ENCODE measurements at regions not wholly inside any gene's neighbourhood (a gene's known extent, or its start where the extent isn't known, plus 50 kb on each side); places are given as distances from the start of the nearest gene placed in this dataset.

GRCh38 chr7:156522801-156523200 is 117.8 kb upstream of the RNF32 start:
- CTCF ChIA-PET: no interaction called here
- Histone ChIP-seq H3K4me1 (ENCODE audit: control insufficient read depth in 2 of 2, insufficient read depth in 2 of 2, low read length in 2 of 2) (no peaks in the 10 kb centered on the region), H3K4me3 (ENCODE audit: control extremely low read depth in 1 of 5, extremely low read depth in 1 of 5, insufficient read depth in 1 of 5, low read depth in 2 of 5, low read length in 4 of 5) (no peak overlapping the region), H3K79me2 (ENCODE audit: control insufficient read depth, insufficient read depth, low read length) (no peaks in the 10 kb centered on the region), H4K20me1 (ENCODE audit: control insufficient read depth, insufficient read depth, low read length, poor library complexity, severe bottlenecking) (no peaks in the 10 kb centered on the region), H3K36me3 (replicated peaks in 1 of 2; ENCODE audit: control extremely low read depth in 1 of 2, control insufficient read depth in 1 of 2, extremely low read depth in 1 of 2, insufficient read depth in 2 of 2, low read length in 1 of 2) (no peaks in the 10 kb centered on the region), H3K9ac (ENCODE audit: low read length) (no peak overlapping the region), H2AFZ (ENCODE audit: insufficient read depth, low read depth, low read length, poor library complexity, severe bottlenecking) (no peak overlapping the region), H3K4me2 (replicated peaks; ENCODE audit: low read depth, low read length, poor library complexity, severe bottlenecking) (no peak overlapping the region), H3K27ac (ENCODE audit: low read length in 2 of 2) (no peak overlapping the region), H3K27me3 (replicated peaks in 1 of 4; ENCODE audit: control extremely low read depth in 1 of 4, control insufficient read depth in 3 of 4, insufficient read depth in 4 of 4, low read length in 3 of 4) (no peaks in the 10 kb centered on the region), H3K9me3 (ENCODE audit: control extremely low read depth in 1 of 3, control insufficient read depth in 2 of 3, insufficient read depth in 1 of 3, low read length in 2 of 3) (peaks cover 0 to 7% (median 0%) of the 10 kb centered on the region in 3 donors)
- no peak for ATAC-seq (ENCODE audit: low read depth)
- intact Hi-C loops (cut with micrococcal nuclease): no loop called here
- Mint-ChIP-seq H3K27me3 (peaks cover 12% of the 10 kb centered on the region), H3K4me1 (no peaks in the 10 kb centered on the region), H3K4me3 (no peak overlapping the region), H3K27ac (no peak overlapping the region), H3K9me3 (ENCODE audit: insufficient read depth) (no peaks in the 10 kb centered on the region)
- WGBS (ENCODE audit: insufficient coverage): 93% methylated on average over 17 of the region's 17 CpGs
- DNase-seq: no peak
- POLR2A ChIA-PET: no interaction called here
- TF ChIP-seq CTCF (IDR thresholded peaks at IDR 0.05) (no peak), EZH2 (IDR thresholded peaks at IDR 0.05; ENCODE audit: borderline replicate concordance, insufficient read depth, low read depth, low read length, poor library complexity, severe bottlenecking) (no peak)

- 94% methylated on average over 10 of the region's 12 CpGs for WGBS (ENCODE audit: insufficient coverage)
- ChIA-PET CTCF (no interaction called here), POLR2A (no interaction called here)
These were observed 121.5 kb upstream of the RNF32 start for GRCh38 chr7:156519070-156519469.

More at GRCh38 chr7:156519070-156519469, 121.5 kb upstream of the RNF32 start:
- no peak for DNase-seq
- Mint-ChIP-seq H3K27me3 (peaks cover 2% of the 10 kb centered on the region), H3K4me1 (no peaks in the 10 kb centered on the region), H3K4me3 (no peak overlapping the region), H3K9me3 (ENCODE audit: insufficient read depth) (peaks cover 4% of the 10 kb centered on the region), H3K27ac (no peak overlapping the region)
- H3K4me3 ChIP-seq (ENCODE audit: control extremely low read depth in 1 of 5, extremely low read depth in 1 of 5, insufficient read depth in 1 of 5, low read depth in 2 of 5, low read length in 4 of 5): no peak overlapping the region
- peaks cover 0 to 21% (median 0%) of the 10 kb centered on the region in 3 donors for H3K9me3 ChIP-seq (ENCODE audit: control extremely low read depth in 1 of 3, control insufficient read depth in 2 of 3, insufficient read depth in 1 of 3, low read length in 2 of 3)
- no peak overlapping the region for H3K4me2 ChIP-seq (replicated peaks; ENCODE audit: low read depth, low read length, poor library complexity, severe bottlenecking)
- no peaks in the 10 kb centered on the region for H3K27me3 ChIP-seq (replicated peaks in 1 of 4; ENCODE audit: control extremely low read depth in 1 of 4, control insufficient read depth in 3 of 4, insufficient read depth in 4 of 4, low read length in 3 of 4)
- H3K9ac ChIP-seq (ENCODE audit: low read length): no peak overlapping the region
- no peak overlapping the region for H2AFZ ChIP-seq (ENCODE audit: insufficient read depth, low read depth, low read length, poor library complexity, severe bottlenecking)
- no peaks in the 10 kb centered on the region for H3K79me2 ChIP-seq (ENCODE audit: control insufficient read depth, insufficient read depth, low read length)
- no peaks in the 10 kb centered on the region for H4K20me1 ChIP-seq (ENCODE audit: control insufficient read depth, insufficient read depth, low read length, poor library complexity, severe bottlenecking)
- no peaks in the 10 kb centered on the region for H3K36me3 ChIP-seq (replicated peaks in 1 of 2; ENCODE audit: control extremely low read depth in 1 of 2, control insufficient read depth in 1 of 2, extremely low read depth in 1 of 2, insufficient read depth in 2 of 2, low read length in 1 of 2)
- TF ChIP-seq EZH2 (IDR thresholded peaks at IDR 0.05; ENCODE audit: borderline replicate concordance, insufficient read depth, low read depth, low read length, poor library complexity, severe bottlenecking): no peak
- no peak for TF ChIP-seq CTCF (IDR thresholded peaks at IDR 0.05)
- ATAC-seq (ENCODE audit: low read depth): no peak
- intact Hi-C loops (cut with micrococcal nuclease): no loop called here
- H3K4me1 ChIP-seq (ENCODE audit: control insufficient read depth in 2 of 2, insufficient read depth in 2 of 2, low read length in 2 of 2): no peaks in the 10 kb centered on the region
- no peak overlapping the region for H3K27ac ChIP-seq (ENCODE audit: low read length in 2 of 2)

Data from B cell (primary cell).